HepG2 (cell line): ENCODE measurements at regions not wholly inside any gene's neighbourhood (a gene's known extent, or its start where the extent isn't known, plus 50 kb on each side); places are given as distances from the start of the nearest gene placed in this dataset.

Experiments
- EP300 ChIP-seq, 3 experiments: sonication (generic) in 1 of 3; formaldehyde crosslinking in 1 of 3; IDR thresholded peaks; 2 replicates each; pipeline versions ENCODE4 v1.5.1 to v1.6.1; 2011 to 2020; ENCODE audit warnings: low read depth in 2 of 3, low read length in 2 of 3, borderline replicate concordance in 1 of 3, improper control_type of control experiment in 1 of 3, mild to moderate bottlenecking in 1 of 3, missing genetic modification reagents in 1 of 3, moderate library complexity in 1 of 3
- GLI4 ChIP-seq: sonication (generic); formaldehyde crosslinking; IDR thresholded peaks from 2 replicates; pipeline ENCODE4 v1.5.1; 2020; ENCODE audit warnings: missing genetic modification reagents, mild to moderate bottlenecking, moderate library complexity, borderline replicate concordance
- ZZZ3 ChIP-seq: sonication (generic); formaldehyde crosslinking; IDR thresholded peaks from 2 replicates; pipeline ENCODE4 v1.4.0; 2020; ENCODE audit warnings: missing genetic modification reagents, mild to moderate bottlenecking, borderline replicate concordance
- TF ChIP-seq, protein P1 (sequence below): sonication (generic); formaldehyde crosslinking; IDR thresholded peaks from 2 replicates; pipeline ENCODE4 v1.5.0; 2020; ENCODE audit warnings: mild to moderate bottlenecking, missing genetic modification reagents, moderate library complexity
- TF ChIP-seq, protein P2 (sequence below): IDR thresholded peaks from 2 replicates; pipeline ENCODE4 v1.6.1; 2016
- TF ChIP-seq, protein P3 (sequence below): sonication (generic); formaldehyde crosslinking; IDR thresholded peaks from 2 replicates; pipeline ENCODE4 v1.4.0; 2020; ENCODE audit warnings: missing genetic modification reagents
- TF ChIP-seq, protein P4 (sequence below): IDR thresholded peaks from 2 replicates; pipeline ENCODE4 v1.6.1; 2012; ENCODE audit warnings: inconsistent platforms
- TF ChIP-seq, protein P5 (sequence below), 2 experiments: IDR thresholded peaks; 2 replicates each; pipeline ENCODE4 v1.6.1; 2011 to 2012; ENCODE audit warnings: low read length in 2 of 2, borderline replicate concordance in 1 of 2, low read depth in 1 of 2, mild to moderate bottlenecking in 1 of 2, moderate library complexity in 1 of 2
- TF ChIP-seq, protein P6 (sequence below), 2 experiments: fragments of 450-650 bp in 1 of 2; sonication (generic) in 1 of 2; formaldehyde crosslinking in 1 of 2; IDR thresholded peaks; 2 replicates each; pipeline versions ENCODE4 v1.6.1 to v1.8.0; 2016 to 2022; ENCODE audit warnings: antibody characterized with exemption in 1 of 2, mild to moderate bottlenecking in 1 of 2, missing genetic modification reagents in 1 of 2

DNA sequence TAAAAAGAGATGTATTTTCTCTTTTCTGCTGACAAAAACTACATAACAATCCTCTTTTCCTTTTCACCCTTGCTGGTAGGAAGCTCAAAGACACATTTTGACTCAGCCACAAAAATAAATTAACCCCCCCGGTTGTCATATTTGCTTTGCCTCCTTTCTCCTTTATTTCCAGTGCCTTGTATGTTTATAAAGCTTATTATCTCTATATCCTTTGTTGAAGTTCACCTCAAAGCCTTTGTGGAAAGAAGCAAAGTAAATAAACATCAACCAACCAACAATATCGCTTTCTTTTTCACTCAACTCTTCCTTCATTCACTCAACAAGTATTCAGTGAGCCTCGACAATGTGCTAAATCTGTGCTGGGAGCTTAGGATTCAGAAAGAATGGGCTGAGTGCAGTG is 276.5 kb upstream of the ID2 start:
- TF ChIP-seq, protein P1, sequence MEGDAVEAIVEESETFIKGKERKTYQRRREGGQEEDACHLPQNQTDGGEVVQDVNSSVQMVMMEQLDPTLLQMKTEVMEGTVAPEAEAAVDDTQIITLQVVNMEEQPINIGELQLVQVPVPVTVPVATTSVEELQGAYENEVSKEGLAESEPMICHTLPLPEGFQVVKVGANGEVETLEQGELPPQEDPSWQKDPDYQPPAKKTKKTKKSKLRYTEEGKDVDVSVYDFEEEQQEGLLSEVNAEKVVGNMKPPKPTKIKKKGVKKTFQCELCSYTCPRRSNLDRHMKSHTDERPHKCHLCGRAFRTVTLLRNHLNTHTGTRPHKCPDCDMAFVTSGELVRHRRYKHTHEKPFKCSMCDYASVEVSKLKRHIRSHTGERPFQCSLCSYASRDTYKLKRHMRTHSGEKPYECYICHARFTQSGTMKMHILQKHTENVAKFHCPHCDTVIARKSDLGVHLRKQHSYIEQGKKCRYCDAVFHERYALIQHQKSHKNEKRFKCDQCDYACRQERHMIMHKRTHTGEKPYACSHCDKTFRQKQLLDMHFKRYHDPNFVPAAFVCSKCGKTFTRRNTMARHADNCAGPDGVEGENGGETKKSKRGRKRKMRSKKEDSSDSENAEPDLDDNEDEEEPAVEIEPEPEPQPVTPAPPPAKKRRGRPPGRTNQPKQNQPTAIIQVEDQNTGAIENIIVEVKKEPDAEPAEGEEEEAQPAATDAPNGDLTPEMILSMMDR = no peak
- TF ChIP-seq, protein P2, sequence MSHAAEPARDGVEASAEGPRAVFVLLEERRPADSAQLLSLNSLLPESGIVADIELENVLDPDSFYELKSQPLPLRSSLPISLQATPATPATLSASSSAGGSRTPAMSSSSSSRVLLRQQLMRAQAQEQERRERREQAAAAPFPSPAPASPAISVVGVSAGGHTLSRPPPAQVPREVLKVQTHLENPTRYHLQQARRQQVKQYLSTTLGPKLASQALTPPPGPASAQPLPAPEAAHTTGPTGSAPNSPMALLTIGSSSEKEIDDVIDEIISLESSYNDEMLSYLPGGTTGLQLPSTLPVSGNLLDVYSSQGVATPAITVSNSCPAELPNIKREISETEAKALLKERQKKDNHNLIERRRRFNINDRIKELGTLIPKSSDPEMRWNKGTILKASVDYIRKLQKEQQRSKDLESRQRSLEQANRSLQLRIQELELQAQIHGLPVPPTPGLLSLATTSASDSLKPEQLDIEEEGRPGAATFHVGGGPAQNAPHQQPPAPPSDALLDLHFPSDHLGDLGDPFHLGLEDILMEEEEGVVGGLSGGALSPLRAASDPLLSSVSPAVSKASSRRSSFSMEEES = no peak
- TF ChIP-seq, protein P3, sequence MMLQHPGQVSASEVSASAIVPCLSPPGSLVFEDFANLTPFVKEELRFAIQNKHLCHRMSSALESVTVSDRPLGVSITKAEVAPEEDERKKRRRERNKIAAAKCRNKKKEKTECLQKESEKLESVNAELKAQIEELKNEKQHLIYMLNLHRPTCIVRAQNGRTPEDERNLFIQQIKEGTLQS (CRISPR knock-in tag) = no peak
- TF ChIP-seq, protein P4, sequence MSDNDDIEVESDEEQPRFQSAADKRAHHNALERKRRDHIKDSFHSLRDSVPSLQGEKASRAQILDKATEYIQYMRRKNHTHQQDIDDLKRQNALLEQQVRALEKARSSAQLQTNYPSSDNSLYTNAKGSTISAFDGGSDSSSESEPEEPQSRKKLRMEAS = no peak
- TF ChIP-seq EP300 (IDR thresholded peaks at IDR 0.05; ENCODE audit: low read depth in 2 of 2, low read length in 2 of 2) (no peak), EP300 (CRISPR knock-in tag; IDR thresholded peaks at IDR 0.05; ENCODE audit: borderline replicate concordance) (no peak), GLI4 (CRISPR knock-in tag) (no peak), ZZZ3 (CRISPR knock-in tag) (no peak)
- TF ChIP-seq, protein P5, sequence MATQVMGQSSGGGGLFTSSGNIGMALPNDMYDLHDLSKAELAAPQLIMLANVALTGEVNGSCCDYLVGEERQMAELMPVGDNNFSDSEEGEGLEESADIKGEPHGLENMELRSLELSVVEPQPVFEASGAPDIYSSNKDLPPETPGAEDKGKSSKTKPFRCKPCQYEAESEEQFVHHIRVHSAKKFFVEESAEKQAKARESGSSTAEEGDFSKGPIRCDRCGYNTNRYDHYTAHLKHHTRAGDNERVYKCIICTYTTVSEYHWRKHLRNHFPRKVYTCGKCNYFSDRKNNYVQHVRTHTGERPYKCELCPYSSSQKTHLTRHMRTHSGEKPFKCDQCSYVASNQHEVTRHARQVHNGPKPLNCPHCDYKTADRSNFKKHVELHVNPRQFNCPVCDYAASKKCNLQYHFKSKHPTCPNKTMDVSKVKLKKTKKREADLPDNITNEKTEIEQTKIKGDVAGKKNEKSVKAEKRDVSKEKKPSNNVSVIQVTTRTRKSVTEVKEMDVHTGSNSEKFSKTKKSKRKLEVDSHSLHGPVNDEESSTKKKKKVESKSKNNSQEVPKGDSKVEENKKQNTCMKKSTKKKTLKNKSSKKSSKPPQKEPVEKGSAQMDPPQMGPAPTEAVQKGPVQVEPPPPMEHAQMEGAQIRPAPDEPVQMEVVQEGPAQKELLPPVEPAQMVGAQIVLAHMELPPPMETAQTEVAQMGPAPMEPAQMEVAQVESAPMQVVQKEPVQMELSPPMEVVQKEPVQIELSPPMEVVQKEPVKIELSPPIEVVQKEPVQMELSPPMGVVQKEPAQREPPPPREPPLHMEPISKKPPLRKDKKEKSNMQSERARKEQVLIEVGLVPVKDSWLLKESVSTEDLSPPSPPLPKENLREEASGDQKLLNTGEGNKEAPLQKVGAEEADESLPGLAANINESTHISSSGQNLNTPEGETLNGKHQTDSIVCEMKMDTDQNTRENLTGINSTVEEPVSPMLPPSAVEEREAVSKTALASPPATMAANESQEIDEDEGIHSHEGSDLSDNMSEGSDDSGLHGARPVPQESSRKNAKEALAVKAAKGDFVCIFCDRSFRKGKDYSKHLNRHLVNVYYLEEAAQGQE (IDR thresholded peaks at IDR 0.05; ENCODE audit: borderline replicate concordance in 1 of 2, low read depth in 1 of 2, low read length in 2 of 2) = no peak
- TF ChIP-seq, protein P6, sequence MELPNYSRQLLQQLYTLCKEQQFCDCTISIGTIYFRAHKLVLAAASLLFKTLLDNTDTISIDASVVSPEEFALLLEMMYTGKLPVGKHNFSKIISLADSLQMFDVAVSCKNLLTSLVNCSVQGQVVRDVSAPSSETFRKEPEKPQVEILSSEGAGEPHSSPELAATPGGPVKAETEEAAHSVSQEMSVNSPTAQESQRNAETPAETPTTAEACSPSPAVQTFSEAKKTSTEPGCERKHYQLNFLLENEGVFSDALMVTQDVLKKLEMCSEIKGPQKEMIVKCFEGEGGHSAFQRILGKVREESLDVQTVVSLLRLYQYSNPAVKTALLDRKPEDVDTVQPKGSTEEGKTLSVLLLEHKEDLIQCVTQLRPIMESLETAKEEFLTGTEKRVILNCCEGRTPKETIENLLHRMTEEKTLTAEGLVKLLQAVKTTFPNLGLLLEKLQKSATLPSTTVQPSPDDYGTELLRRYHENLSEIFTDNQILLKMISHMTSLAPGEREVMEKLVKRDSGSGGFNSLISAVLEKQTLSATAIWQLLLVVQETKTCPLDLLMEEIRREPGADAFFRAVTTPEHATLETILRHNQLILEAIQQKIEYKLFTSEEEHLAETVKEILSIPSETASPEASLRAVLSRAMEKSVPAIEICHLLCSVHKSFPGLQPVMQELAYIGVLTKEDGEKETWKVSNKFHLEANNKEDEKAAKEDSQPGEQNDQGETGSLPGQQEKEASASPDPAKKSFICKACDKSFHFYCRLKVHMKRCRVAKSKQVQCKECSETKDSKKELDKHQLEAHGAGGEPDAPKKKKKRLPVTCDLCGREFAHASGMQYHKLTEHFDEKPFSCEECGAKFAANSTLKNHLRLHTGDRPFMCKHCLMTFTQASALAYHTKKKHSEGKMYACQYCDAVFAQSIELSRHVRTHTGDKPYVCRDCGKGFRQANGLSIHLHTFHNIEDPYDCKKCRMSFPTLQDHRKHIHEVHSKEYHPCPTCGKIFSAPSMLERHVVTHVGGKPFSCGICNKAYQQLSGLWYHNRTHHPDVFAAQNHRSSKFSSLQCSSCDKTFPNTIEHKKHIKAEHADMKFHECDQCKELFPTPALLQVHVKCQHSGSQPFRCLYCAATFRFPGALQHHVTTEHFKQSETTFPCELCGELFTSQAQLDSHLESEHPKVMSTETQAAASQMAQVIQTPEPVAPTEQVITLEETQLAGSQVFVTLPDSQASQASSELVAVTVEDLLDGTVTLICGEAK (IDR thresholded peaks at IDR 0.05) = no peak
- TF ChIP-seq, protein P6 (CRISPR knock-in tag; IDR thresholded peaks at IDR 0.05) = no peak
